SJCRH30 (cell line): ENCODE measurements at regions not wholly inside any gene's neighbourhood (a gene's known extent, or its start where the extent isn't known, plus 50 kb on each side); places are given as distances from the start of the nearest gene placed in this dataset.

Experiments
- DNase-seq, 2 experiments: peaks; one replicate each; pipeline ENCODE4 v3.0.0-alpha.2; 2015 to 2020
- H3K27ac ChIP-seq: fragments of 250-450 bp; sonication (Bioruptor Pico); 2 replicates; pipeline ENCODE4 v1.5.1; 2020; ENCODE audit warnings: mild to moderate bottlenecking, moderate library complexity
- H3K27me3 ChIP-seq: fragments of 250-450 bp; sonication (Bioruptor Pico); 2 replicates; pipeline ENCODE4 v1.5.1; 2020; ENCODE audit warnings: mild to moderate bottlenecking, moderate library complexity
- H3K36me3 ChIP-seq: fragments of 250-450 bp; sonication (Bioruptor Pico); 2 replicates; pipeline ENCODE4 v1.5.1; 2020; ENCODE audit warnings: mild to moderate bottlenecking, moderate library complexity
- H3K4me1 ChIP-seq: fragments of 250-450 bp; sonication (Bioruptor Pico); 2 replicates; pipeline ENCODE4 v1.5.1; 2020; ENCODE audit warnings: mild to moderate bottlenecking, moderate library complexity
- H3K4me3 ChIP-seq: fragments of 250-450 bp; sonication (Bioruptor Pico); 2 replicates; pipeline ENCODE4 v1.5.1; 2020; ENCODE audit warnings: mild to moderate bottlenecking, moderate library complexity
- H3K9me3 ChIP-seq: fragments of 250-450 bp; sonication (Bioruptor Pico); replicated peaks from 2 replicates; pipeline ENCODE4 v1.5.1; 2020; ENCODE audit warnings: mild to moderate bottlenecking, moderate library complexity

DNA sequence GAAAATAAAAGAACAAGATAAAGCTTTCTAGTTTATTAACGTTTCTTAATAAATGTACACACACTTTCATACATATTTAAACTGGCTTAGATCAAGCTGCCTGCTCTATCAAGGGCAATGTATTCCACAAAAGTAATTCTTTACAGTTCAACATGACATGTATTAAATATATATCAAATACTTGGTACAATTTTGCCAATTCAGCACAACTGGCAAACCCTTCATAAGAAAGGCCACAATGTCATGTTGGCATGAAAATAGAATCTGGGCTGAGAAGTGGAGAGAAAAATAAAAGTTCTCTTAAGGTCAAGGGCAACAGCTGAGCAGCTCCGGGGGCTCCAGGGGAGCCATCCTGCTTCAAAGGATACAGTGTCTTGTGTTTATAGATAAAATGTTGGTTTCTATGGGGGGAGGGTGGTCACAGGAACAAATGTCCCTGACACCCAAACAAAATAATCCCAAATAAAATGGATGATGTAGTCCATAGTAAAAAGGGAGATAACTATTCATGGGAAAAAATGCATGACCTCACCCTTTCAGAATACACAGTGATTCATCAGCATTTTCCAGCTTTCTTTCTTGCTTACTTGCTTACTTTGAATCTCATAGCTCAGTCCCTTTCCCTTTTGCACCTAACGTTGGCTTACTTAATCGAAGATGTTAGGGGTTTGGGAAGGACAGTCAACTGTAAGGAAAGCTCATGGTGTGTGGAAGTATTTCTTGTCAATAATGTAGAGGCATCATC, 494.9 kb downstream of the NYAP2 start:
- no peak overlapping the region for H3K4me3 ChIP-seq
- peak overlapping the region; percentile 45 for H3K27ac ChIP-seq
- no peaks in the 10 kb centered on the region; the same call in 1 of the 2 replicates for H3K9me3 ChIP-seq
- peaks cover 24% of the 10 kb centered on the region for H3K4me1 ChIP-seq
- no peaks in the 10 kb centered on the region for H3K27me3 ChIP-seq
- H3K36me3 ChIP-seq: no peaks in the 10 kb centered on the region
- peak; percentile 33 to 70 for DNase-seq

DNA sequence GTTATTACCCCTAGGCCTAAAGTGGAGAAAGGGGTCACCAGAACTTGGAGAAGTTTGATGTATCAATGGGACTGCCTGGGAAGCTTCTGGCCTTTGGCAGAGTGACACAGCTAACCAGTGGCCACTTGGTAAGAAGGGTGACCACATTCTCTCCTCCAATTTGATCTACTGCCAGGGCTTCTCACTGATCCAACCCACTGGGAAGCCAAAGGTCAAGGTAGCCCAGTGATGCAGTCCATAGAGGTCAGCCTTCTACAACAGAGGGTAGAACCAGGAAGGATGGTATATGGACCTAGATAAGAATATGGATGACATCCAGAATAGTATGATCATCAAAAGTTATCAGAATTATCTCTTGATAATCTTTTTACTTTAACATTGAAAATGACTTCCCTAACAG, 493.6 kb downstream of the NYAP2 start:
- no peak overlapping the region for H3K27ac ChIP-seq
- peak in 1 of 2 experiments; percentile 10 for DNase-seq

DNA sequence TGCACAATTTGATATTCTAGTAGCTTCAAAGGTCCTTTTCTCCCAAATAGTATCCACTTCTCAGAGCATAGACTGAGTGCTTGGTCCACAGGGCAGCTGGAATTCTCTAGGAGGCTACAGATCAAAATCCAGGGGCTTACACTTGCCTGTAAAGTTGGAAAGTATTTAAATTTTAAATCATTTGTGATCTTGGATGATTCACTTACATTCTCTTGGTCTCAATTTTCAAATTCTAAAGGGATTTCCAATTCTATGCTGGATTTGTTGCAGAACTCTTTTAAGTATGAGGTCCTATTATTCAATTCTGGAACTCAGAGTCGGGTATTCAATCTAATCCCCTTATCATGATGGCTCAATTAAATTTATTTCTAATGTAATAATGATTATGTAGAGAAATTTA, 492.3 kb downstream of the NYAP2 start:
- no peaks in the 10 kb centered on the region for H3K27me3 ChIP-seq
- H3K27ac ChIP-seq: no peak overlapping the region
- H3K36me3 ChIP-seq: no peaks in the 10 kb centered on the region
- H3K4me1 ChIP-seq: peaks cover 24% of the 10 kb centered on the region
- no peaks in the 10 kb centered on the region for H3K9me3 ChIP-seq
- DNase-seq: peak in 1 of 2 experiments; percentile 14
- H3K4me3 ChIP-seq: no peak overlapping the region

More for the DNA sequence above, 493.6 kb downstream of the NYAP2 start:
- Histone ChIP-seq H3K9me3 (no peaks in the 10 kb centered on the region), H3K4me1 (peaks cover 24% of the 10 kb centered on the region), H3K36me3 (no peaks in the 10 kb centered on the region), H3K4me3 (no peak overlapping the region), H3K27me3 (no peaks in the 10 kb centered on the region)

DNA sequence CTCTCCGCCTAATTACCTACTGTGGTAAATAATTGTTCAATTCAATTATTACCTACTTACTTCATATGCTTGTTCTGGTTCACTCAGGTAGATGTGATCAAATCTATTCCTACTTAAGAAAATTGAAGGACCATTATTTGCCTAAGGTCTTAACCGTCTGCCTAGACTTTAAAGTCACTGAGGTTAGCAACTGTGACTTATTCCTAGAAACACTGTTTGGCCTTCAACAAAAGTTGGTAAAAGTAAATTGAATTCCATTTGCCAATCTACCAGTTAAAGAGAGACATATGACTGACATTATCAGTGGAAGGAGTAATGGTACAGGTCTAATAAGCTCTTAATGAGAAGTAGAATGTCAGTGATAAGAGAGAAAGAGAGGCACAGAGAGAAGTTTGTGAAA, 491.5 kb downstream of the NYAP2 start:
- no peak for DNase-seq
- Histone ChIP-seq H3K9me3 (no peaks in the 10 kb centered on the region), H3K27me3 (no peaks in the 10 kb centered on the region), H3K27ac (no peak overlapping the region), H3K4me1 (peaks cover 24% of the 10 kb centered on the region), H3K36me3 (no peaks in the 10 kb centered on the region), H3K4me3 (no peak overlapping the region)

DNA sequence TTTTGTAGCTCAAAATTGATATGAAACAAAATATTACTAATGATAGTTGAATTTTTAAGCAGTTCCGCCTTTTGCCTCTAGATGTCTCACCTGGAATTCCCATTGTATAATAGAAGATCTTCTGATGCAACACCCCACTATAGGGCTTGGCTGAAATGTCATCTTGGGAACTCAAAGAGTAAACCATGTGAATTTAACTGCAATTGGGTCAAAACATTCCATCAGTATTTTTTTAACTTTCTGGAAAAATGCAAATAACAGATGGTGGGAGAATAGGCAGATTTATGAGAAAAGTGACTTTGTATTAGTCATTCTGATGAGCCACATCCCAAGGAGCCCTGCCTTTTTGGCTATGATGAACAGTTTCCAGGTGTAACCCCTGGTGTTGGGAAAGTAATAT, 489.9 kb downstream of the NYAP2 start:
- no peaks in the 10 kb centered on the region for H3K9me3 ChIP-seq
- DNase-seq: peak; percentile 31 to 75
- H3K36me3 ChIP-seq: no peaks in the 10 kb centered on the region
- no peak overlapping the region for H3K4me3 ChIP-seq
- H3K4me1 ChIP-seq: peaks cover 14% of the 10 kb centered on the region
- no peak overlapping the region for H3K27ac ChIP-seq
- no peaks in the 10 kb centered on the region for H3K27me3 ChIP-seq

DNA sequence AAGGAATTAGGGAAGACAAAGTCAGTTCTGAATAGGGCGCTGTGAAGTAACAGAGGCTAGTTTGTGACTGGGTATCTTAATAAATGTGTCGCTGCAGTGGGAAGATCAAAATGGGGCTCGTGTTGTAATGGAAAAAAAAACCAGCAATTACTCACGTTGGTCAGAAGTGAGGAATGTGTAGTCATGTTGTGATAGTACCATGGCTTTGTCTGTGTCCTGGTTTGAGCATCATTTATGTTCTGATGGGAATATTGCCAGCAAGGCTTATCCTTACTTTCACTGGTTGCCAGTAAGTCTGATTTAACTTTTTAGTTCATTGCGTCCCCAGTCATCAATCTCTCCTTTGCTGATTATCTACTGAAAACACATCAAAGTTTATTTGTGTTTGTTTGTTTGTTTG, 467.6 kb downstream of the NYAP2 start:
- Histone ChIP-seq H3K4me3 (no peak overlapping the region), H3K27ac (no peak overlapping the region), H3K36me3 (no peaks in the 10 kb centered on the region), H3K4me1 (no peaks in the 10 kb centered on the region), H3K27me3 (no peaks in the 10 kb centered on the region), H3K9me3 (no peaks in the 10 kb centered on the region)
- DNase-seq: no peak

DNA sequence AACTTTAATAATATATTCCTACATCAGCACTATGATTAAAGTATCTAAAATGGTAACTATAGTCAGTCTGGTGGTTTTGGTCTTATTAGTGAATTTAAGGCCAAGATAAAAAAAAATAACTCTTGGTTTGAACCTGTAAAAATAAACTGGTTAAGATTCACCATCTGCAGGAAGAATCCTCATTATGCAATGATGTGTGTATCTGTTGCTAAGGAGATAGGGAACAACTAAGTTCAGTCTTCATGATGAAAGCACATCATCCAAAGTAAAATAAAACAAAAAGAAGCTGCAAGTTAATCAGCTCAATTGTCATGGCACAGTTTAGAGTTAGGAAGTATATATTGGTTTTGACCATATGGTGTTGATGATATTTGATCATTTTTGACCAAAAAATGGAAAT, 466.0 kb downstream of the NYAP2 start:
- Histone ChIP-seq H3K27ac (no peak overlapping the region), H3K36me3 (no peaks in the 10 kb centered on the region), H3K27me3 (no peaks in the 10 kb centered on the region), H3K4me3 (no peak overlapping the region), H3K4me1 (no peaks in the 10 kb centered on the region), H3K9me3 (no peaks in the 10 kb centered on the region)
- no peak for DNase-seq

DNA sequence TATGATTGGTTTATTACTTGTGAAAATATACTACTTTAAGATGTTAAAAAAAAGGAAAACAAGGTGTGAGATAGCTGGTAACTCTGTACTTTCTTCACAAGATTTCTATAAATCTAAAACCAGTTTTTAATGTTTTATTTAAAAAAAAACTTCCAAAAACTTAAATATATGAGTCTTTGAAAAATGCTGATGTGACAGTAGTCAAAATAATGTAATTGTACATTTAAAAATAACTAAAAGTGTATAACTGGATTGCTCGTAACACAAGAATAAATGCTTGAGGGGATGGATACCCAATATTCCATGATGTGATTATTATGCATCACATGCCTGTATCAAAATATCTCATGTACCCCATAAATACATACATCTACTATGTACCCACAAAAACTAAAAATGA, 464.9 kb downstream of the NYAP2 start:
- Histone ChIP-seq H3K9me3 (no peaks in the 10 kb centered on the region), H3K4me3 (no peak overlapping the region), H3K4me1 (no peaks in the 10 kb centered on the region), H3K36me3 (no peaks in the 10 kb centered on the region), H3K27me3 (no peaks in the 10 kb centered on the region), H3K27ac (no peak overlapping the region)
- no peak for DNase-seq

DNA sequence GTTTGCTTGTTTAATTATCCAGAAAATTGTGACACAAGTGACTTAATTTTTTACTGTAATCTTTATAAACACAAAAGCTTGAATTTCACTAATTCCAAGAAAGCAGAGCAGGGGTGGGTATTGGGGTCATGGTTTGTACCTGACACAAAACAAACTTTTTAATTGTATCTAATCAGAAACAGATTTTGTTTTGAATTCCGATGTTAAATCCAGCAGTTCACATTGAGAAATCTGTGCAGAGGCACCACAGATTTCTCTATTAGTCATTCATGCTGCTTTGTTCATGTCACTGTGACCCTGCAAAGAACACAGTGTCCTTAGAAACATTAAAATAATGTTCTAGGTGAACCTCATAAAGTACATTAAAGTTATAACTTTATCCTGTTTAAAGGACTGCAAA, 443.4 kb downstream of the NYAP2 start:
- H3K4me1 ChIP-seq: no peaks in the 10 kb centered on the region
- H3K27ac ChIP-seq: no peak overlapping the region
- no peaks in the 10 kb centered on the region for H3K9me3 ChIP-seq
- H3K36me3 ChIP-seq: no peaks in the 10 kb centered on the region
- no peaks in the 10 kb centered on the region for H3K27me3 ChIP-seq
- no peak for DNase-seq
- no peak overlapping the region for H3K4me3 ChIP-seq

DNA sequence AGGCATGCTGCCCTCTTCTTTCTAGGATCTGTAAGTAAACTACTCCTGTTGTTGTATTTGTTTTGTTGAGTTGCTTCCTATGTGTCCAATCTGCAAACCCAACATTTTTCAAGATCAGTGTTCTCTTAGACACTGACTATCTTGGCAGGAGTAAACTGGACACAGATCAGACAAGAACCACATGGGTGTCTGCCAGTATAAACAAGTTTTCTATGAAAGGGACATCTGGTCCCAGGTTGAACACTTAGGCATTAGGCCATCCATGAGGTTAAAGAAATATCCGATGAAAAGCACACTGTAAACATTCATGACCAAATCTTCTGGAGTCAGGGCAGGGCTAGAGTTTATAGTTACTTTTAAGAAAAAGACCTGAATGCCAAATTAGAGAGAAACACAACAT, 441.8 kb downstream of the NYAP2 start:
- Histone ChIP-seq H3K9me3 (no peaks in the 10 kb centered on the region), H3K27me3 (no peaks in the 10 kb centered on the region), H3K4me1 (no peaks in the 10 kb centered on the region), H3K27ac (no peak overlapping the region), H3K36me3 (no peaks in the 10 kb centered on the region), H3K4me3 (no peak overlapping the region)
- DNase-seq: peak in 1 of 2 experiments; percentile 15

DNA sequence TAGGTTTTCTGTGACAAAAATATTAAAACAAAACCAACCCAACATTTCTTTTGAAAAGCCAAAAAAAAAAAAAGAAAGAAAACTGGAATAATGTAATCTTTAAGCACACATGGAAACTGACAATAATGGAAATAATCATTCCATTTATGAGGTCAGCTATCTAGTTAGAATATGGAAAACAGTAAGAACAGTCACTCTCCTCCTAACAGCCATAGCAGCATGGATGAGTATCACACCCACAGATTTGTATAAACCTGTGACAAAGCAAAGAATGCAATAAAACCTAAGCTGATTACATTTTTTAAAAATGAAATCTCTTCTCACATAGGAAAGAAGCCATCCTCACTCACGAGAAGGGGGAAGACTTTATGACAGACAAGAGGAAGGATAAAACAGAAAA, 437.8 kb downstream of the NYAP2 start:
- Histone ChIP-seq H3K36me3 (no peaks in the 10 kb centered on the region), H3K27me3 (no peaks in the 10 kb centered on the region), H3K9me3 (no peaks in the 10 kb centered on the region), H3K4me1 (no peaks in the 10 kb centered on the region), H3K27ac (no peak overlapping the region), H3K4me3 (no peak overlapping the region)
- DNase-seq: no peak

DNA sequence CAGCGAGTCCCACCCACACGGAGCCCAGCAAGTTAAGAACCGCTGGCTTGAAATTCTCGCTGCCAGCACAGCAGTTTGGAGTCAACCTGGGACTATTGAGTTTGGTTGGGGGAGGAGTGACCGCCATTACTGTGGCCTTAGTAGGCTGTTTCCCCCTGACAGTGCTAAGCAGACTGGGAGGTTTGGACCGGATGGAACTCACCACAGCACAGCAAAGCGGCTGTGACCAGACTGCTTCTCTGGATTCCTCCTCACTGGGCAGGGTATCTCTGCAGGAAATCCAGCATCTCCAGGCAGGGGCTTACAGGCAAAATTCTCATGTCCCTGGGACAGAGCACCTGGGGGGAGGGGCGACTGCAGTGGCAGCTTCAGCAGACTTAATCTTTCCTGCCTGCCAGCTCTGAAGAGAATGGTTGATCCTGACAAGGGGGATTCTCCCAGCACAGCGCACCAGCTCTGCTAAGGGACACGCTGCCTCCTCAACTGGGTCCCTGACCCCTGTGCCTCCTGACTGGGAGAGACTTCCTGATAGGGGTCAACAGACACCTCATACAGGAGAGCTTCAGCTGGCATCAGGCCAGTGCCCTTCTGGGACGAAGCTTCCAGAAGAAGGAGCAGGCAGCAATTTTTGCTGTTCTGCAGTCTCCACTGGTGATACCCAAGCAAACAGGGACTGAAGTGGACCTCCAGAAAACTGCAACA, 425.4 kb downstream of the NYAP2 start:
- no peak overlapping the region for H3K4me3 ChIP-seq
- H3K27me3 ChIP-seq: no peaks in the 10 kb centered on the region
- H3K27ac ChIP-seq: no peak overlapping the region
- DNase-seq: no peak
- H3K36me3 ChIP-seq: no peaks in the 10 kb centered on the region
- peaks cover 10% of the 10 kb centered on the region for H3K9me3 ChIP-seq
- peaks cover 13% of the 10 kb centered on the region for H3K4me1 ChIP-seq

DNA sequence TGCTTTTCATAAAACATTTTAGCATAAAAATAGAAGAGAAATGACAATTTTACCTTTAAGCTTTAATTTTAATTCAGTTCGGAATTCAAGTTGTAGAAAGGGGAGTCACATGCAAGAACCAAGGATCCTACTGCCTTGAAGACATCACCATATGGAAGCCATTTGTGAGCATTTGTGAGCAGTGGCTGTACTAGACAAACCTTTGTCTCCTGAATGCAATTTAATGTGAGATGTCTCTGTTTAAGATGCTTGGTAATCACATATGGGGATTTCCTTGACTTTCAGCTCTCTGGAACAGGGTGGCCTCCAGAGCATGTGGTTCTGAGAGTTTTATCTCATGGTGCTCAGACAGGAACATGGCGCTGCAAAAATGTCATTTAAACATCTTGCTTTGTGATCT, 421.8 kb downstream of the NYAP2 start:
- Histone ChIP-seq H3K4me3 (no peak overlapping the region), H3K4me1 (peaks cover 18% of the 10 kb centered on the region), H3K36me3 (no peaks in the 10 kb centered on the region), H3K27me3 (no peaks in the 10 kb centered on the region), H3K27ac (peak overlapping the region; percentile 40), H3K9me3 (peaks cover 10% of the 10 kb centered on the region)
- no peak for DNase-seq

DNA sequence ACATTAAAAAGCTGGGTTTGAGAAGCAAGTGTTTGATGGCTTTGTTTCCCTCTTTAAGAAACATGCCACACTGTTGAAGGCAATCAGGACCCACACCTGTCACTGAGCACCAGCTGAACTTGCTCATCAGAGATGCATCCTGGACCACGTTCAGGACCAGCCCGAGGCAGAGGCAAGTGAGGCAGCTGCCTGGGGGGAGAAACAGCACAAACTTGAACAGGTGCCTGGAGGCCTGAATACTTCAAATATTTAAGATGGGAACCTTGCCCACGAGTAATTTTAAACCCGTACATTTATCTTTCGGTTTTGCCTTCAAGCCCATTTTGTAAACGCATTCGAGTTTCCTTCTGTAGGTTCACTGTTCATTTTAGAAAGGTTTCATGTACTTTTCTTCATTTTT, 421.3 kb downstream of the NYAP2 start:
- Histone ChIP-seq H3K4me3 (no peak overlapping the region), H3K9me3 (peaks cover 9% of the 10 kb centered on the region; the same call in 1 of the 2 replicates), H3K27me3 (no peaks in the 10 kb centered on the region), H3K4me1 (peaks cover 18% of the 10 kb centered on the region), H3K27ac (peak overlapping the region; percentile 40), H3K36me3 (no peaks in the 10 kb centered on the region)
- peak; percentile 91 to 92 for DNase-seq

DNA sequence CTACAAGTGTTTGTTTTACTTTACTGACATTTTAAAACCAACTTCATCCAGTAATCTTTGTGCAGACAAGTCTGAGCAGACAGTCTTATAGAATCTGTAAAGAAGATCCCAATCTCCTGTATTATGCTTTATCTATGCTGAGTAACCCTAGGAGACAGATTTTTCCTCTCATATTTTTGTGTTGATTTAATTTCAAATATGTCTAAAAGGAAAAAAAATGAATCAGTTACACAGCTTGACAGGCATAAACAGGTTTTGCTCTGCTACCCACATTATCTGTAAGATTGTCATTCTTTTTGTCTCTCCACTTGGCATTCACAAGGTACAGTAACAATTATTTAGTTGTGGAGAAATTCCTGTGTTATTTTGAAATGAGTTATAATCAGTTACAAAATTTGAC, 415.0 kb downstream of the NYAP2 start:
- H3K27ac ChIP-seq: no peak overlapping the region
- no peaks in the 10 kb centered on the region for H3K36me3 ChIP-seq
- peaks cover 12% of the 10 kb centered on the region for H3K4me1 ChIP-seq
- H3K27me3 ChIP-seq: no peaks in the 10 kb centered on the region
- DNase-seq: no peak
- H3K4me3 ChIP-seq: no peak overlapping the region
- 0 out of 2 replicates have a peak, but pooled peaks cover 6% of the 10 kb centered on the region for H3K9me3 ChIP-seq
